ENCODE measurements at regions not wholly inside any gene's neighbourhood (a gene's known extent, or its start where the extent isn't known, plus 50 kb on each side); places are given as distances from the start of the nearest gene placed in this dataset.

GRCh38 chr14:36245223-36245622 lies 68.7 kb upstream of the PTCSC3 start:
- H2BK15ac ChIP-seq (ENCODE audit: low read length): no peak overlapping the region
- no peak overlapping the region for H3K18ac ChIP-seq (ENCODE audit: low read length)
- H3K79me1 ChIP-seq (ENCODE audit: low read depth, low read length): no peaks in the 10 kb centered on the region
- H2BK120ac ChIP-seq (ENCODE audit: low read depth, low read length): no peak overlapping the region
- no CpG with 5 or more reads among the region's 3 CpGs for WGBS, 2 donors (ENCODE audit: extremely low coverage in 2 of 2, insufficient read length in 2 of 2, insufficient replicate concordance in 1 of 2)
- H4K91ac ChIP-seq (ENCODE audit: low read depth, low read length, poor library complexity): no peak overlapping the region
- H3K9me3 ChIP-seq (replicated peaks in 1 of 2; ENCODE audit: control insufficient read depth in 2 of 2, insufficient read depth in 1 of 2, low read depth in 1 of 2, low read length in 2 of 2): no peaks in the 10 kb centered on the region
- peaks cover 0 to 23% (median 0%) of the 10 kb centered on the region in 3 experiments for H3K27me3 ChIP-seq (ENCODE audit: control insufficient read depth in 3 of 3, insufficient read depth in 3 of 3, low read depth in 1 of 3, low read length in 3 of 3)
- H3K23ac ChIP-seq (ENCODE audit: low read depth, low read length, poor library complexity): no peak overlapping the region
- H2BK5ac ChIP-seq (ENCODE audit: low read length): no peak overlapping the region
- no peak for DNase-seq (ENCODE audit: low spot score)
- no peak overlapping the region for H3K4ac ChIP-seq (ENCODE audit: low read length)
- no peak overlapping the region for H2AFZ ChIP-seq (ENCODE audit: low read length)
- H3K4me3 ChIP-seq (ENCODE audit: low read length in 2 of 2): no peak overlapping the region
- no peak overlapping the region for H4K8ac ChIP-seq (ENCODE audit: low read depth, low read length)
- H2AK5ac ChIP-seq (ENCODE audit: low read depth, low read length): no peak overlapping the region
- H3K9ac ChIP-seq (ENCODE audit: low read depth, low read length, poor library complexity): no peak overlapping the region
- H3K14ac ChIP-seq (ENCODE audit: low read length): no peak overlapping the region
- H3K4me2 ChIP-seq (ENCODE audit: insufficient read depth, low read length, poor library complexity, severe bottlenecking): peak overlapping the region; percentile 14
- H3K4me1 ChIP-seq (ENCODE audit: control insufficient read depth in 2 of 2, insufficient read depth in 1 of 2, low read depth in 1 of 2, low read length in 2 of 2): peaks cover 0 to 9% of the 10 kb centered on the region in 2 donors
- no peak overlapping the region for H2BK12ac ChIP-seq (ENCODE audit: low read length)
- no peak overlapping the region for H3K27ac ChIP-seq (replicated peaks; ENCODE audit: low read length)
- no peaks in the 10 kb centered on the region for H3K36me3 ChIP-seq (replicated peaks in 1 of 2; ENCODE audit: control insufficient read depth in 2 of 2, insufficient read depth in 2 of 2, low read length in 2 of 2)

GRCh38 chr14:36243183-36243582 lies 66.7 kb upstream of the PTCSC3 start:
- H3K4me1 ChIP-seq (ENCODE audit: control insufficient read depth in 2 of 2, insufficient read depth in 1 of 2, low read depth in 1 of 2, low read length in 2 of 2): peaks cover 0 to 9% of the 10 kb centered on the region in 2 donors
- H2AFZ ChIP-seq (ENCODE audit: low read length): no peak overlapping the region
- peaks cover 0 to 33% (median 0%) of the 10 kb centered on the region in 3 experiments for H3K27me3 ChIP-seq (ENCODE audit: control insufficient read depth in 3 of 3, insufficient read depth in 3 of 3, low read depth in 1 of 3, low read length in 3 of 3)
- no peak overlapping the region for H2BK5ac ChIP-seq (ENCODE audit: low read length)
- H3K79me1 ChIP-seq (ENCODE audit: low read depth, low read length): no peaks in the 10 kb centered on the region
- DNase-seq (ENCODE audit: low spot score): no peak
- no peak overlapping the region for H3K14ac ChIP-seq (ENCODE audit: low read length)
- H3K4me3 ChIP-seq (ENCODE audit: low read length in 2 of 2): no peak overlapping the region
- H3K9ac ChIP-seq (ENCODE audit: low read depth, low read length, poor library complexity): no peak overlapping the region
- no peak overlapping the region for H3K4ac ChIP-seq (ENCODE audit: low read length)
- no peak overlapping the region for H3K27ac ChIP-seq (replicated peaks; ENCODE audit: low read length)
- no peak overlapping the region for H2BK12ac ChIP-seq (ENCODE audit: low read length)
- no peaks in the 10 kb centered on the region for H3K9me3 ChIP-seq (replicated peaks in 1 of 2; ENCODE audit: control insufficient read depth in 2 of 2, insufficient read depth in 1 of 2, low read depth in 1 of 2, low read length in 2 of 2)
- WGBS, 2 donors (ENCODE audit: extremely low coverage in 2 of 2, insufficient read length in 2 of 2, insufficient replicate concordance in 1 of 2): no CpG with 5 or more reads among the region's 1 CpG
- H3K36me3 ChIP-seq (replicated peaks in 1 of 2; ENCODE audit: control insufficient read depth in 2 of 2, insufficient read depth in 2 of 2, low read length in 2 of 2): no peaks in the 10 kb centered on the region
- no peak overlapping the region for H2BK120ac ChIP-seq (ENCODE audit: low read depth, low read length)
- no peak overlapping the region for H3K23ac ChIP-seq (ENCODE audit: low read depth, low read length, poor library complexity)
- no peak overlapping the region for H4K91ac ChIP-seq (ENCODE audit: low read depth, low read length, poor library complexity)
- H3K4me2 ChIP-seq (ENCODE audit: insufficient read depth, low read length, poor library complexity, severe bottlenecking): no peak overlapping the region
- no peak overlapping the region for H2AK5ac ChIP-seq (ENCODE audit: low read depth, low read length)
- H4K8ac ChIP-seq (ENCODE audit: low read depth, low read length): no peak overlapping the region
- H3K18ac ChIP-seq (ENCODE audit: low read length): no peak overlapping the region
- no peak overlapping the region for H2BK15ac ChIP-seq (ENCODE audit: low read length)

GRCh38 chr14:36241183-36241582 lies 64.7 kb upstream of the PTCSC3 start:
- no peak overlapping the region for H3K18ac ChIP-seq (ENCODE audit: low read length)
- no peak overlapping the region for H3K14ac ChIP-seq (ENCODE audit: low read length)
- no peak overlapping the region for H3K4ac ChIP-seq (ENCODE audit: low read length)
- no peak for DNase-seq (ENCODE audit: low spot score)
- H3K4me2 ChIP-seq (ENCODE audit: insufficient read depth, low read length, poor library complexity, severe bottlenecking): no peak overlapping the region
- no peak overlapping the region for H3K23ac ChIP-seq (ENCODE audit: low read depth, low read length, poor library complexity)
- H4K91ac ChIP-seq (ENCODE audit: low read depth, low read length, poor library complexity): no peak overlapping the region
- no peak overlapping the region for H2BK120ac ChIP-seq (ENCODE audit: low read depth, low read length)
- peaks cover 0 to 39% (median 0%) of the 10 kb centered on the region in 3 experiments for H3K27me3 ChIP-seq (ENCODE audit: control insufficient read depth in 3 of 3, insufficient read depth in 3 of 3, low read depth in 1 of 3, low read length in 3 of 3)
- H3K36me3 ChIP-seq (replicated peaks in 1 of 2; ENCODE audit: control insufficient read depth in 2 of 2, insufficient read depth in 2 of 2, low read length in 2 of 2): no peaks in the 10 kb centered on the region
- no peak overlapping the region for H2AK5ac ChIP-seq (ENCODE audit: low read depth, low read length)
- H3K4me3 ChIP-seq (ENCODE audit: low read length in 2 of 2): no peak overlapping the region
- H2AFZ ChIP-seq (ENCODE audit: low read length): no peak overlapping the region
- H2BK5ac ChIP-seq (ENCODE audit: low read length): no peak overlapping the region
- WGBS, 2 donors (ENCODE audit: extremely low coverage in 2 of 2, insufficient read length in 2 of 2, insufficient replicate concordance in 1 of 2): no CpG with 5 or more reads among the region's 3 CpGs
- H3K27ac ChIP-seq (replicated peaks; ENCODE audit: low read length): no peak overlapping the region
- H3K4me1 ChIP-seq (ENCODE audit: control insufficient read depth in 2 of 2, insufficient read depth in 1 of 2, low read depth in 1 of 2, low read length in 2 of 2): peaks cover 0 to 9% of the 10 kb centered on the region in 2 donors
- H3K9ac ChIP-seq (ENCODE audit: low read depth, low read length, poor library complexity): no peak overlapping the region
- H2BK15ac ChIP-seq (ENCODE audit: low read length): no peak overlapping the region
- H4K8ac ChIP-seq (ENCODE audit: low read depth, low read length): no peak overlapping the region
- no peaks in the 10 kb centered on the region for H3K9me3 ChIP-seq (replicated peaks in 1 of 2; ENCODE audit: control insufficient read depth in 2 of 2, insufficient read depth in 1 of 2, low read depth in 1 of 2, low read length in 2 of 2)
- no peak overlapping the region for H2BK12ac ChIP-seq (ENCODE audit: low read length)
- H3K79me1 ChIP-seq (ENCODE audit: low read depth, low read length): no peaks in the 10 kb centered on the region

- Histone ChIP-seq H2AFZ (ENCODE audit: low read length) (no peak overlapping the region), H3K9me3 (replicated peaks in 1 of 2; ENCODE audit: control insufficient read depth in 2 of 2, insufficient read depth in 1 of 2, low read depth in 1 of 2, low read length in 2 of 2) (no peaks in the 10 kb centered on the region), H3K4ac (ENCODE audit: low read length) (no peak overlapping the region), H2BK120ac (ENCODE audit: low read depth, low read length) (no peak overlapping the region), H3K36me3 (replicated peaks in 1 of 2; ENCODE audit: control insufficient read depth in 2 of 2, insufficient read depth in 2 of 2, low read length in 2 of 2) (no peaks in the 10 kb centered on the region), H3K27me3 (ENCODE audit: control insufficient read depth in 3 of 3, insufficient read depth in 3 of 3, low read depth in 1 of 3, low read length in 3 of 3) (peaks cover 0 to 42% (median 0%) of the 10 kb centered on the region in 3 experiments), H3K23ac (ENCODE audit: low read depth, low read length, poor library complexity) (no peak overlapping the region), H2BK12ac (ENCODE audit: low read length) (no peak overlapping the region), H2AK5ac (ENCODE audit: low read depth, low read length) (peak overlapping the region; percentile 1), H3K9ac (ENCODE audit: low read depth, low read length, poor library complexity) (no peak overlapping the region), H3K4me1 (ENCODE audit: control insufficient read depth in 2 of 2, insufficient read depth in 1 of 2, low read depth in 1 of 2, low read length in 2 of 2) (peaks cover 0 to 4% of the 10 kb centered on the region in 2 donors), H3K79me1 (ENCODE audit: low read depth, low read length) (no peaks in the 10 kb centered on the region), H4K8ac (ENCODE audit: low read depth, low read length) (no peak overlapping the region), H3K4me3 (ENCODE audit: low read length in 2 of 2) (no peak overlapping the region), H3K4me2 (ENCODE audit: insufficient read depth, low read length, poor library complexity, severe bottlenecking) (no peak overlapping the region), H3K14ac (ENCODE audit: low read length) (no peak overlapping the region), H4K91ac (ENCODE audit: low read depth, low read length, poor library complexity) (no peak overlapping the region), H3K18ac (ENCODE audit: low read length) (no peak overlapping the region), H3K27ac (replicated peaks; ENCODE audit: low read length) (no peak overlapping the region), H2BK5ac (ENCODE audit: low read length) (no peak overlapping the region), H2BK15ac (ENCODE audit: low read length) (no peak overlapping the region)
- no CpG with 5 or more reads among the region's 13 CpGs for WGBS, 2 donors (ENCODE audit: extremely low coverage in 2 of 2, insufficient read length in 2 of 2, insufficient replicate concordance in 1 of 2)
- no peak for DNase-seq (ENCODE audit: low spot score)
Observed at GRCh38 chr14:36238666-36239363, 62.3 kb upstream of the PTCSC3 start.
